Tibial nerve (tissue), 4 donors: ENCODE measurements at regions not wholly inside any gene's neighbourhood (a gene's known extent, or its start where the extent isn't known, plus 50 kb on each side); places are given as distances from the start of the nearest gene placed in this dataset.

Experiments
- CTCF ChIP-seq, 5 experiments: fragments of 200-600 bp in 3 of 5; fragments of 450-650 bp in 2 of 5; sonication (generic) in 3 of 5; IDR thresholded peaks; one replicate each; pipeline ENCODE4 v1.5.1; 2016 to 2019; ENCODE audit warnings: antibody characterized with exemption in 5 of 5, mild to moderate bottlenecking in 3 of 5, moderate library complexity in 2 of 5
- EP300 ChIP-seq, 2 donors: sonication (generic); formaldehyde crosslinking; IDR thresholded peaks; one replicate each; pipeline ENCODE4 v1.6.1; 2017; ENCODE audit warnings: antibody characterized with exemption in 2 of 2, mild to moderate bottlenecking in 1 of 2
- POLR2A ChIP-seq, 2 donors: fragments of 450-650 bp; IDR thresholded peaks; one replicate each; pipeline ENCODE4 v1.6.1; 2017; ENCODE audit warnings: antibody characterized with exemption in 2 of 2, mild to moderate bottlenecking in 2 of 2, moderate library complexity in 2 of 2

DNA sequence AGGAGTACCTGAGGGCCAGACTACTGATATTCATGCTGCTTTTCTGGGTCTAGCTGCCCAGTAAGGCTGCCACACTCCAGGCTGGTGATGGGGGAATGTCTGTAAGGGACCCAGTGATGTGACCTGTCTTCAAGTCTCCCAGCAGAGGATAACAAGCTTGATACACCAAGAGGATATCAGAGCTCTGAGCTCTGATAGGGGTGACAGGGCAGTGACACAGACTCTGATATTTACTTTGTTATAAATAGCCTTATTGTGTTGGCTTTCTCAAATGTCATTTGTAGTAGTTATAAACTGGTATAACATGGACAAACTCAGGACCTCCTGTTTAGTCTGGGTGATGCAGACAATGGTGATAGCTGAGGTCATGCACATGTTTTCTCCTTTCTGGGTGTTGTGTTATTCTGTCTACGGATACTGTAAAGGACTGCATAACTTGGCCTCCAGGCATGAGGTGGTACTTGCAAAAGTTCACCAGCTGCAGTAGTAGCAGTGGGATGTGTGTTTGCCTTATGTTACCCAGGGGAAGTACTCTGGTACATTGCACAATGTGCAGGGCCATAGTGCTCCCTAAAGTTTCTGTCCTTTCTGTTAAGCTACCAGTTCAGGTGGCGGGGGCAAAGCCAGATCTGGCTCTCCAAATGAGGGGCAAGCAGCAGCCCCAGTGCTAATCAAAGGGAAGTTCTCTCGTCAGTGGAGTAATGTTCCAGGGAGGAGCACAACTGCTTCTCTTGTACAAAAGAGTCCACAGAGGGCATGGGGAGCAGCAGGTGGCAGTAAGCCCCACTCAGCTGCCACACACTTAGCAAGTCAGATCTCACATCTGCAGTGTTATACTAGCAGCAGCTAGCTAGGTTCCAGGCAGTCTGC, 812.2 kb downstream of the JRKL start:
- no peak for TF ChIP-seq POLR2A (IDR thresholded peaks at IDR 0.05)
- no peak for TF ChIP-seq CTCF (IDR thresholded peaks at IDR 0.05)
- no peak for TF ChIP-seq EP300 (IDR thresholded peaks at IDR 0.05)
